Astrocyte (in vitro differentiated cells and primary cell): ENCODE measurements at regions not wholly inside any gene's neighbourhood (a gene's known extent, or its start where the extent isn't known, plus 50 kb on each side); places are given as distances from the start of the nearest gene placed in this dataset.

Experiments used
- DNase-seq: peaks from one replicate; pipeline ENCODE4 v3.0.0-alpha.2; 2010; ENCODE audit warnings: low read depth
- FAIRE-seq: peaks from 2 replicates; lab custom pipeline; 2011; peaks lifted over from hg19 to GRCh38; lab: Jason Lieb, UNC
- H2AFZ ChIP-seq: 2 replicates; pipeline ENCODE4 v1.6.0; 2012; ENCODE audit warnings: low read depth, low read length, inconsistent platforms
- H3K27ac ChIP-seq: 2 replicates; pipeline ENCODE4 v1.5.1; 2011; ENCODE audit warnings: low read depth, low read length, inconsistent platforms
- H3K27me3 ChIP-seq: 2 replicates; pipeline ENCODE4 v1.6.0; 2011; ENCODE audit warnings: low read length, inconsistent platforms; ENCODE audit not compliant: insufficient read depth
- H3K36me3 ChIP-seq: 2 replicates; pipeline ENCODE4 v1.5.1; 2011; ENCODE audit warnings: low read length, inconsistent platforms; ENCODE audit not compliant: insufficient read depth
- H3K4me1 ChIP-seq: 2 replicates; pipeline ENCODE4 v1.5.1; 2011; ENCODE audit warnings: low read length, inconsistent platforms; ENCODE audit not compliant: insufficient read depth
- H3K4me2 ChIP-seq: 2 replicates; pipeline ENCODE4 v1.6.0; 2012; ENCODE audit warnings: low read length, inconsistent platforms
- H3K4me3 ChIP-seq: 2 replicates; pipeline ENCODE4 v1.5.1; 2011; ENCODE audit warnings: low read depth, mild to moderate bottlenecking, low read length, inconsistent platforms; ENCODE audit not compliant: insufficient read depth
- H3K79me2 ChIP-seq: 2 replicates; pipeline ENCODE4 v1.6.0; 2012; ENCODE audit warnings: mild to moderate bottlenecking, low read length, inconsistent platforms; ENCODE audit not compliant: insufficient read depth
- H3K9ac ChIP-seq: 2 replicates; pipeline ENCODE4 v1.6.0; 2012; ENCODE audit warnings: mild to moderate bottlenecking, low read length, inconsistent platforms
- H3K9me3 ChIP-seq: 2 replicates; pipeline ENCODE4 v1.5.1; 2012; ENCODE audit warnings: low read depth, mild to moderate bottlenecking, low read length, inconsistent platforms; ENCODE audit not compliant: insufficient read depth
- H4K20me1 ChIP-seq: 2 replicates; pipeline ENCODE4 v1.6.0; 2012; ENCODE audit warnings: low read length, inconsistent platforms; ENCODE audit not compliant: insufficient read depth
- H3K27ac Mint-ChIP-seq: one replicate; pipeline ENCODE4 v1.8.0; 2021; ENCODE audit warnings: mild to moderate bottlenecking, mixed read lengths; ENCODE audit not compliant: unreplicated experiment
- H3K27me3 Mint-ChIP-seq: one replicate; pipeline ENCODE4 v1.8.0; 2021; ENCODE audit warnings: low read depth, mixed read lengths; ENCODE audit not compliant: unreplicated experiment
- H3K36me3 Mint-ChIP-seq: one replicate; pipeline ENCODE4 v1.8.0; 2021; ENCODE audit warnings: low read depth, mixed read lengths; ENCODE audit not compliant: unreplicated experiment
- H3K4me1 Mint-ChIP-seq: one replicate; pipeline ENCODE4 v1.8.0; 2021; ENCODE audit warnings: low read depth, mixed read lengths; ENCODE audit not compliant: unreplicated experiment
- H3K4me3 Mint-ChIP-seq: one replicate; pipeline ENCODE4 v1.8.0; 2021; ENCODE audit warnings: mild to moderate bottlenecking, moderate library complexity, mixed read lengths; ENCODE audit not compliant: unreplicated experiment
- H3K9me3 Mint-ChIP-seq: one replicate; pipeline ENCODE4 v1.8.0; 2021; ENCODE audit warnings: mild to moderate bottlenecking, mixed read lengths; ENCODE audit not compliant: unreplicated experiment
- EZH2 ChIP-seq: IDR thresholded peaks from 2 replicates; pipeline ENCODE4 v1.6.1; 2012; ENCODE audit warnings: mild to moderate bottlenecking, low read length, inconsistent platforms; ENCODE audit not compliant: insufficient read depth
- TF ChIP-seq, protein P1 (sequence below): IDR thresholded peaks from 2 replicates; pipeline ENCODE4 v1.5.1; 2011; ENCODE audit warnings: low read depth, mild to moderate bottlenecking, inconsistent platforms, low read length, moderate library complexity; ENCODE audit not compliant: insufficient read depth

GRCh38 chr9:106119176-106119575, 424.8 kb downstream of the TMEM38B start:
- H4K20me1 ChIP-seq, result no peaks in the 10 kb centered on the region
- H2AFZ ChIP-seq, result no peak overlapping the region
- H3K4me1 ChIP-seq, result no peaks in the 10 kb centered on the region
- DNase-seq (no peak), FAIRE-seq (no peak)
- H3K79me2 ChIP-seq, result no peaks in the 10 kb centered on the region
- no peak overlapping the region for H3K4me2 ChIP-seq
- H3K9me3 ChIP-seq, result no peaks in the 10 kb centered on the region
- H3K9ac ChIP-seq, result no peak overlapping the region
- Mint-ChIP-seq H3K27ac (no peak overlapping the region), H3K4me3 (no peak overlapping the region), H3K4me1 (no peaks in the 10 kb centered on the region), H3K9me3 (peaks cover 3% of the 10 kb centered on the region), H3K27me3 (peaks cover 10% of the 10 kb centered on the region), H3K36me3 (no peaks in the 10 kb centered on the region)
- no peaks in the 10 kb centered on the region for H3K36me3 ChIP-seq
- no peak overlapping the region for H3K27ac ChIP-seq
- no peak overlapping the region for H3K4me3 ChIP-seq
- H3K27me3 ChIP-seq, result no peaks in the 10 kb centered on the region
- TF ChIP-seq EZH2, result no peak
- TF ChIP-seq, protein P1, sequence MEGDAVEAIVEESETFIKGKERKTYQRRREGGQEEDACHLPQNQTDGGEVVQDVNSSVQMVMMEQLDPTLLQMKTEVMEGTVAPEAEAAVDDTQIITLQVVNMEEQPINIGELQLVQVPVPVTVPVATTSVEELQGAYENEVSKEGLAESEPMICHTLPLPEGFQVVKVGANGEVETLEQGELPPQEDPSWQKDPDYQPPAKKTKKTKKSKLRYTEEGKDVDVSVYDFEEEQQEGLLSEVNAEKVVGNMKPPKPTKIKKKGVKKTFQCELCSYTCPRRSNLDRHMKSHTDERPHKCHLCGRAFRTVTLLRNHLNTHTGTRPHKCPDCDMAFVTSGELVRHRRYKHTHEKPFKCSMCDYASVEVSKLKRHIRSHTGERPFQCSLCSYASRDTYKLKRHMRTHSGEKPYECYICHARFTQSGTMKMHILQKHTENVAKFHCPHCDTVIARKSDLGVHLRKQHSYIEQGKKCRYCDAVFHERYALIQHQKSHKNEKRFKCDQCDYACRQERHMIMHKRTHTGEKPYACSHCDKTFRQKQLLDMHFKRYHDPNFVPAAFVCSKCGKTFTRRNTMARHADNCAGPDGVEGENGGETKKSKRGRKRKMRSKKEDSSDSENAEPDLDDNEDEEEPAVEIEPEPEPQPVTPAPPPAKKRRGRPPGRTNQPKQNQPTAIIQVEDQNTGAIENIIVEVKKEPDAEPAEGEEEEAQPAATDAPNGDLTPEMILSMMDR, result no peak

GRCh38 chr9:106120071-106120470, 425.7 kb downstream of the TMEM38B start:
- no peak overlapping the region for H3K4me3 Mint-ChIP-seq
- DNase-seq, result no peak
- H2AFZ ChIP-seq, result no peak overlapping the region

DNA sequence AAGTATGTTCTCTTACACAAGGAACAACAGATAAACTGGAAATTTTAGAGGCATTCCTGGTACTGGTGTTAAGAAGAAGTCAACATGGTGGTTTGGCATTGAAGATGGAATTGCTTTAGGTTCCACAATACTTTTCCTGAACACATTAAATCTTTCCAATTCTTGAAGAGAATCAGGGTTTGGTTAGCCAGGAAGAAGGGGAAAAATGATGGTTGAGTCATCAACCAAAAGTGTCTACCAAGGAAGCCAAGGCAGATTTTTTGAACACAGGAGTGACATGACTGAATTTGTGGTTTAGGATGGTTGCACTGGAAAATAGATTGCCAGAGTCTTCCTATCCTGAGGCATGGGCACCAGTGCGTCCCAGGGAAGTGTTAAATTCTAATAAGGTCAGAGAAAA, 433.4 kb downstream of the TMEM38B start:
- peaks cover 3% of the 10 kb centered on the region for H3K9me3 ChIP-seq
- no peak overlapping the region for H3K27ac ChIP-seq
- H2AFZ ChIP-seq, result no peak overlapping the region
- no peaks in the 10 kb centered on the region for H3K27me3 ChIP-seq
- H3K36me3 ChIP-seq, result no peaks in the 10 kb centered on the region
- H3K9ac ChIP-seq, result no peak overlapping the region
- H3K9me3 Mint-ChIP-seq, result no peaks in the 10 kb centered on the region
- H3K27me3 Mint-ChIP-seq, result peaks cover 5% of the 10 kb centered on the region
- DNase-seq, result peak; percentile 22
- peaks cover 3% of the 10 kb centered on the region for H3K4me1 Mint-ChIP-seq
- FAIRE-seq, result no peak
- H3K36me3 Mint-ChIP-seq, result no peaks in the 10 kb centered on the region
- H3K4me1 ChIP-seq, result no peaks in the 10 kb centered on the region
- no peak overlapping the region for H3K4me3 ChIP-seq
- H3K27ac Mint-ChIP-seq, result peak overlapping the region; percentile 43
- H3K4me2 ChIP-seq, result no peak overlapping the region
- no peaks in the 10 kb centered on the region for H4K20me1 ChIP-seq
- no peaks in the 10 kb centered on the region for H3K79me2 ChIP-seq
- TF ChIP-seq, protein P1, result no peak
- TF ChIP-seq EZH2, result no peak
- no peak overlapping the region for H3K4me3 Mint-ChIP-seq

More at GRCh38 chr9:106120071-106120470, 425.7 kb downstream of the TMEM38B start:
- Histone ChIP-seq H4K20me1 (no peaks in the 10 kb centered on the region), H3K4me1 (no peaks in the 10 kb centered on the region), H3K27ac (no peak overlapping the region), H3K36me3 (no peaks in the 10 kb centered on the region), H3K4me3 (no peak overlapping the region), H3K9me3 (peaks cover 3% of the 10 kb centered on the region), H3K79me2 (no peaks in the 10 kb centered on the region), H3K4me2 (no peak overlapping the region), H3K9ac (no peak overlapping the region), H3K27me3 (no peaks in the 10 kb centered on the region)
- TF ChIP-seq, protein P1, result no peak
- TF ChIP-seq EZH2, result no peak
- peaks cover 10% of the 10 kb centered on the region for H3K27me3 Mint-ChIP-seq
- no peak for FAIRE-seq
- H3K9me3 Mint-ChIP-seq, result peaks cover 3% of the 10 kb centered on the region
- no peaks in the 10 kb centered on the region for H3K4me1 Mint-ChIP-seq
- no peaks in the 10 kb centered on the region for H3K36me3 Mint-ChIP-seq
- H3K27ac Mint-ChIP-seq, result no peak overlapping the region
